ENCODE measurements at regions not wholly inside any gene's neighbourhood (a gene's known extent, or its start where the extent isn't known, plus 50 kb on each side); places are given as distances from the start of the nearest gene placed in this dataset.

DNA sequence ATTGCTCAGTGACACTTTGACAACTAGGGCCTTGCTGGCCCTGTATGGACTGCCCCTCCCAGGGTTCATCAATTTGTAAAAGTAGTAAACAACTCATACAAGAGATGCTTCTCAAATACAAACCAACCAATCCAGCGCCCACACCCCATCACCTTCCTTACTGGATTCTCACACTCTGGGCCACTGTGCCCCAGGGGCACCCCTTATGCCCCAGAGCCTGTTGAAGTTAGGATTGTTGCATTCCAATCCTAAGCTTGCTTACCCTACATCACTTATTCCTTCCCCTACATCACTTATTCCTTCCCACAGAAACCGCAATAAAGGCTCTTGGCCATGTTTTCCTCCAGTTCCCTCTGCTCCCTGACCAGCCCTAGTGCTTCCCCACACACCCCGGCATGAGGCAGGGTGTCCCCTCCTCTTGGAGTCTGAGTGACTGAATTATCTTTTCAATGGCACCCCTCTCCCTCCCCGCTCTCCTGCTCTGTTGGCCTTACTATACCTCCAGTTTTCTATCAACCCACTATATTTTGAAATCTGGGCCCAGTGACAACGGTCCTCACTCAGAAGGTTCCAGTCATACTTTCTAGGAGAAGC is 182.4 kb upstream of the S1PR3 start:
- Histone ChIP-seq H3K9me3 (no peaks in the 10 kb centered on the region), H3K27ac (replicated peaks in 1 of 4) (no peak overlapping the region), H3K4me3 (no peak overlapping the region), H3K4me1 (peaks cover 7 to 9% (median 8%) of the 10 kb centered on the region in 4 donors), H3K27me3 (no peaks in the 10 kb centered on the region), H3K36me3 (no peaks in the 10 kb centered on the region)
- no peak for DNase-seq (ENCODE audit: extremely low spot score)
- TF ChIP-seq POLR2A (IDR thresholded peaks at IDR 0.05; ENCODE audit: low read depth) = no peak
- TF ChIP-seq, protein P1, sequence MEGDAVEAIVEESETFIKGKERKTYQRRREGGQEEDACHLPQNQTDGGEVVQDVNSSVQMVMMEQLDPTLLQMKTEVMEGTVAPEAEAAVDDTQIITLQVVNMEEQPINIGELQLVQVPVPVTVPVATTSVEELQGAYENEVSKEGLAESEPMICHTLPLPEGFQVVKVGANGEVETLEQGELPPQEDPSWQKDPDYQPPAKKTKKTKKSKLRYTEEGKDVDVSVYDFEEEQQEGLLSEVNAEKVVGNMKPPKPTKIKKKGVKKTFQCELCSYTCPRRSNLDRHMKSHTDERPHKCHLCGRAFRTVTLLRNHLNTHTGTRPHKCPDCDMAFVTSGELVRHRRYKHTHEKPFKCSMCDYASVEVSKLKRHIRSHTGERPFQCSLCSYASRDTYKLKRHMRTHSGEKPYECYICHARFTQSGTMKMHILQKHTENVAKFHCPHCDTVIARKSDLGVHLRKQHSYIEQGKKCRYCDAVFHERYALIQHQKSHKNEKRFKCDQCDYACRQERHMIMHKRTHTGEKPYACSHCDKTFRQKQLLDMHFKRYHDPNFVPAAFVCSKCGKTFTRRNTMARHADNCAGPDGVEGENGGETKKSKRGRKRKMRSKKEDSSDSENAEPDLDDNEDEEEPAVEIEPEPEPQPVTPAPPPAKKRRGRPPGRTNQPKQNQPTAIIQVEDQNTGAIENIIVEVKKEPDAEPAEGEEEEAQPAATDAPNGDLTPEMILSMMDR (IDR thresholded peaks at IDR 0.05) = no peak
- TF ChIP-seq EP300 (IDR thresholded peaks at IDR 0.05) = no peak
- TF ChIP-seq POLR2AphosphoS5 (IDR thresholded peaks at IDR 0.05) = no peak
- WGBS = 89% methylated on average over 4 of the region's 5 CpGs
- intact Hi-C loops (cut with DNase I) = no loop called here

DNA sequence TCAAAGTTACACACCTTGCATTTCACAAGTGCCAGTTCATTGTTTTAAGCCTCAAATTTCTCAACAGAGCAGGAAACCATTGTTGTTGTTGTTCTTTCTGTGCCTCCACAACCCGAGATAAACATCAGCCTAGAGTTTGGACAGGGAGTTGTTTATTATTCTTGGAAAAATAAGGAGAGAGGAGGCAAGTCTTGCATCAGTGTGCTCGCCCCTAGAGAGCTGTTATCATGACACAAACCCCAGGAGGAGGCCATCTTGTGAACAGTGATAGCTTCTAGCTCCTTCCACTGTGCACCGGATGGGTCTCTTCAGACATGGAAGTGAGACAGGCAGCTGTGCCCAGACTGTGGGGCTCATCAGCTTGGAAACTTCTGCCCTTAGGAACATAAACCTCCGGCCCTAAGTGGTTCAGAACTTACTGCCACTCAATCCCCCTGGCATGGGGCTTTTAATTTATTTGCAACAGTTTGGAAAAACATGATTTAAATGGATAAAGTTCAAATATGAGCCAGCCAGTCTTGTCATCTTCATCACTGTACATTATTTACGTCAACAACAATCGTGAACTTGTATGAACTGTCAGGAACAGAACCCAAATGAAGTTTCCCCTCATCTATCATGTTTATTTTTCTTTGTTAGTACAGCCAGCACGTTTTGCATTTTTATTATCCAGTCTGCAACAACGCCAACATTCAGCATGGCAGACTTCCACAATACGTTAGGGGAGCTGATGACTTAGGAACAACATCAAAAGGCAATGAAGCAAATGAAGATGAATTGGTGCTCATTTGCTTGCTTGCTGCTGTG is 181.7 kb upstream of the S1PR3 start:
- H3K4me3 ChIP-seq = no peak overlapping the region
- H3K9me3 ChIP-seq = no peaks in the 10 kb centered on the region
- TF ChIP-seq POLR2AphosphoS5 (IDR thresholded peaks at IDR 0.05) = no peak
- 65% methylated on average over 9 of the region's 9 CpGs for WGBS
- H3K27me3 ChIP-seq = no peaks in the 10 kb centered on the region
- intact Hi-C loops (cut with DNase I) = no loop called here
- no peak for DNase-seq (ENCODE audit: extremely low spot score)
- no peaks in the 10 kb centered on the region for H3K36me3 ChIP-seq
- peaks cover 11 to 16% (median 15%) of the 10 kb centered on the region in 4 donors for H3K4me1 ChIP-seq
- H3K27ac ChIP-seq (replicated peaks in 1 of 4) = no peak overlapping the region

DNA sequence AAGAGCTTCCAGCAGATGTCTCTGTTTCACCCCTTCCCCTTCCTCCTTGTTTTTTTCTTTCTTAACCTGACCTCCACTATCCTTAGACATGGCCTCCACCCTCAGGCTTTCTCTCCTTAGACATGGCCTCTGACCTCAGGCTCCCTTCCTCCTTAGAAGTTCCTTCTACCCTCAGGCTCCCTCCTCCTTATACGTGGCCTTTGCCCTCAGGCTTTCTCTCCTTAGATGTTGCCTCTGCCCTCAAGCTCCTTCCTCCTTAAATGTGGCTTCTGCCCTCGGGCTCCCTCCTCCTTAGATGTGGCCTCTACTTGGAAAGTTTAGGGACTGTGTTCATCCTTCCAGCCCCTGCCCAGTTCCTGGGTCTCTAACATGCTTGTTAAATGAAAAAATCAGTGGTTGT is 180.4 kb upstream of the S1PR3 start:
- no peak for DNase-seq (ENCODE audit: extremely low spot score)
- Histone ChIP-seq H3K9me3 (no peaks in the 10 kb centered on the region), H3K4me3 (no peak overlapping the region), H3K4me1 (peaks cover 16 to 27% (median 25%) of the 10 kb centered on the region in 4 donors), H3K27me3 (no peaks in the 10 kb centered on the region), H3K36me3 (no peaks in the 10 kb centered on the region), H3K27ac (replicated peaks in 1 of 4) (no peak overlapping the region)
- no peak for TF ChIP-seq POLR2A (IDR thresholded peaks at IDR 0.05; ENCODE audit: low read depth)
- no peak for TF ChIP-seq EP300 (IDR thresholded peaks at IDR 0.05)
- TF ChIP-seq POLR2AphosphoS5 (IDR thresholded peaks at IDR 0.05) = no peak
- TF ChIP-seq, protein P1 (IDR thresholded peaks at IDR 0.05) = no peak
- intact Hi-C loops (cut with DNase I) = no loop called here
- WGBS = 90% methylated on average over 2 of the region's 2 CpGs

DNA sequence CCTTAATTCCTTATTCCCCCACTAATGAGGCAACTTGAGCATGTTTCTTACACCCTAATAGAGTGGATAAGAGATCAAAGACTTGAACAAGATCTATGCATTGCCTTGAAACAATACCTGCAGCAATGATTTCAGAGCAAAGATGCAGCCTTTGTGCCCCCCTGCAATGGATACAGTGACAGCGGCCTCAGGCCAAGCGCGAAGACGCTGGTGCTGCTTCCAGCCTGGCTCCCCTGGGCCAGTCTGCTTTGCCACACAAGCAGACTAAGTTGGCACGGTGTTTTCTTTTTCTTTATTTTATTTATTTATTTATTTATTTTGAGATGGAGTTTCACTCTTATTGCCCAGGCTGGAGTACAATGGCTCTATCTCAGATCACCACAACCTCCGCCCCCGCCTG is 179.8 kb upstream of the S1PR3 start:
- TF ChIP-seq, protein P1 (IDR thresholded peaks at IDR 0.05) = no peak
- no peak for TF ChIP-seq EP300 (IDR thresholded peaks at IDR 0.05)
- no peak for TF ChIP-seq POLR2AphosphoS5 (IDR thresholded peaks at IDR 0.05)
- no peak for TF ChIP-seq POLR2A (IDR thresholded peaks at IDR 0.05; ENCODE audit: low read depth)
- no peak for DNase-seq (ENCODE audit: extremely low spot score)
- intact Hi-C loops (cut with DNase I) = no loop called here
- H3K27me3 ChIP-seq = no peaks in the 10 kb centered on the region
- H3K4me3 ChIP-seq = no peak overlapping the region
- no peak overlapping the region for H3K27ac ChIP-seq (replicated peaks in 1 of 4)
- 98% methylated on average over 7 of the region's 7 CpGs for WGBS
- H3K9me3 ChIP-seq = no peaks in the 10 kb centered on the region
- peaks cover 16 to 27% (median 25%) of the 10 kb centered on the region in 4 donors for H3K4me1 ChIP-seq
- no peaks in the 10 kb centered on the region for H3K36me3 ChIP-seq

DNA sequence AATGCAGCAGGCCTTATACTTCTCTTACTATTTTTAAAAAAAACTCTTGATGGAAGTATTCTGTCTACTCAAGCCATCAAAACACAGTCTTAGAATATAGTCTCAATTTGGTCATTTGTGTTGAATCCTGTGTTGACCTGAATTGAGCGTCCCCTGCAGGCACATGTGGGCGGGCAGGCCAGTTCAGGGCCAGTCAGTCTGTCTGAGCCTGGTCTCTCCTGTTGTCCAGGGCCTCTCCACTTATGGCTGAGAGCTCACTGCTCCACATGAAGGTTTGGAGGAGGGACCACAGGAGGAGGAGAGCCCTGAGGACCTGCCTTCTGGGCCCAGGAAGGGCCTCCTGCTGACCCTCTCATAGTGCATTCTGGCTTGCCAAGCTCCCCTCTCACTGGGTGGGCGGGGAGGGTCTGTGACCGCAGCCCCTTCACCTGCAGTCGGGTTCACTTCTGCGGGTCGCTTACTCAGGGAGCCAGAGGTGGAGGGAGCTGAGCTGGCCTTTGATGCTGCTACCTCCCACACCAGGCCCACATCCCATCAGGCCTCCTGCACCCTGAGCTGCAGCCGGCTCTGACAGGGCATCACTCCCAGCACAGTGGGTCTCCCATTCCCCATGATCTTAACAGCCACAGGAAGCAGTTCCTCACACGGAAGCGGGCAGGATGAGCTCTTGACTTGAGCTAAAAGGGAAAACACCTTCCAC is 178.2 kb upstream of the S1PR3 start:
- 89% methylated on average over 6 of the region's 10 CpGs for WGBS
- Histone ChIP-seq H3K27me3 (no peaks in the 10 kb centered on the region), H3K4me1 (peaks cover 16 to 27% (median 25%) of the 10 kb centered on the region in 4 donors), H3K4me3 (no peak overlapping the region), H3K9me3 (no peaks in the 10 kb centered on the region), H3K27ac (replicated peaks in 1 of 4) (peak overlapping the region in 2 of 4 donors; percentile 0 to 23), H3K36me3 (no peaks in the 10 kb centered on the region)
- intact Hi-C loops (cut with DNase I) = no loop called here
- no peak for TF ChIP-seq POLR2AphosphoS5 (IDR thresholded peaks at IDR 0.05)
- no peak for TF ChIP-seq POLR2A (IDR thresholded peaks at IDR 0.05; ENCODE audit: low read depth)
- TF ChIP-seq EP300 (IDR thresholded peaks at IDR 0.05) = no peak
- TF ChIP-seq, protein P1 (IDR thresholded peaks at IDR 0.05) = no peak
- no peak for DNase-seq (ENCODE audit: extremely low spot score)
